HCT116 (cell line): ENCODE measurements at regions not wholly inside any gene's neighbourhood (a gene's known extent, or its start where the extent isn't known, plus 50 kb on each side); places are given as distances from the start of the nearest gene placed in this dataset.

Experiments
- ATAC-seq: fragments of 200-7000 bp; cut with Tn5 transposase; 2 replicates; pipeline ENCODE4 v1.9.1; 2020; ENCODE audit warnings: mild to moderate bottlenecking, moderate library complexity
- BruUV-seq: library from RNA; stranded (reverse); fragments of 400-500 nt; replicated peaks from 2 replicates; lab custom pipeline; 2021; lab: Mats Ljungman, UMichigan
- CTCF ChIA-PET: fragments of 300-600 bp; sonication (Branson Sonifier 250); formaldehyde crosslinking; loops from one replicate; lab custom pipeline; 2021; ENCODE audit warnings: antibody characterized with exemption; lab: Charles Lee
- POLR2A ChIA-PET: fragments of 300-600, 350-600 bp; sonication (Branson Sonifier 250); formaldehyde crosslinking; loops from one replicate; lab custom pipeline; 2021; ENCODE audit warnings: antibody characterized with exemption; lab: Charles Lee
- RAD21 ChIA-PET, 2 experiments: fragments of 300-600 bp; sonication (Branson Sonifier 250); formaldehyde crosslinking; loops; one replicate each; lab custom pipeline; 2023; ENCODE audit warnings: low total read pairs in 2 of 2; ENCODE audit not compliant: uncharacterized antibody in 2 of 2, unreplicated experiment in 2 of 2, low non-redundant PET in 1 of 2; lab: Charles Lee
- DNase-seq: peaks from one replicate; pipeline ENCODE4 v3.0.0-alpha.2; 2010; ENCODE audit warnings: low read depth, low spot score
- H2AFZ ChIP-seq: fragments of 200-600 bp; shearing (Covaris generic), sonication (generic); 2 replicates; pipeline ENCODE4 v1.6.1; 2017; ENCODE audit warnings: low read depth, mixed run types, mixed read lengths, antibody characterized with exemption, low read length; ENCODE audit not compliant: poor library complexity, severe bottlenecking
- H3K27ac ChIP-seq: 2 replicates; pipeline ENCODE4 v1.5.1; 2012; ENCODE audit warnings: low read depth, low read length
- H3K27me3 ChIP-seq: fragments of 200-600 bp; sonication (generic); 2 replicates; pipeline ENCODE4 v1.6.1; 2016; ENCODE audit warnings: mixed run types, low read length, mixed read lengths; ENCODE audit not compliant: insufficient read depth
- H3K36me3 ChIP-seq, 2 experiments: fragments of 200-500 bp in 1 of 2; fragments of 200-600 bp in 1 of 2; sonication (Bioruptor generic) in 1 of 2; sonication (generic) in 1 of 2; 2 replicates each; pipeline versions ENCODE4 v1.5.1 to v1.6.1; 2014 to 2016; ENCODE audit warnings: low read length in 2 of 2, inconsistent platforms in 1 of 2, mixed read lengths in 1 of 2, mixed run types in 1 of 2; ENCODE audit not compliant: insufficient read depth in 2 of 2, control insufficient read depth in 1 of 2
- H3K4me1 ChIP-seq, 2 experiments: fragments of 200-600 bp in 1 of 2; sonication (generic) in 1 of 2; 2 replicates each; pipeline versions ENCODE4 v1.5.1 to v1.6.1; 2012 to 2017; ENCODE audit warnings: low read length in 2 of 2, inconsistent platforms in 1 of 2, mild to moderate bottlenecking in 1 of 2, mixed read lengths in 1 of 2, mixed run types in 1 of 2, moderate library complexity in 1 of 2; ENCODE audit not compliant: insufficient read depth in 2 of 2, control insufficient read depth in 1 of 2
- H3K4me2 ChIP-seq: fragments of 200-600 bp; sonication (generic); 2 replicates; pipeline ENCODE4 v1.6.1; 2017; ENCODE audit warnings: mixed run types, low read length, mixed read lengths
- H3K4me3 ChIP-seq, 2 experiments: fragments of 200-600 bp in 1 of 2; sonication (generic) in 1 of 2; replicated peaks in 1 of 2; 2 replicates each; pipeline ENCODE4 v1.5.1; 2011 to 2016; ENCODE audit warnings: low read length in 2 of 2, control low read depth in 1 of 2, low read depth in 1 of 2, mild to moderate bottlenecking in 1 of 2, mixed read lengths in 1 of 2, mixed run types in 1 of 2
- H3K79me2 ChIP-seq: fragments of 200-600 bp; sonication (generic); 2 replicates; pipeline ENCODE4 v1.6.1; 2017; ENCODE audit warnings: mild to moderate bottlenecking, mixed run types, low read length, moderate library complexity, mixed read lengths; ENCODE audit not compliant: insufficient read depth
- H3K9ac ChIP-seq: fragments of 200-600 bp; sonication (generic); 2 replicates; pipeline ENCODE4 v1.6.1; 2016; ENCODE audit warnings: low read length, mixed read lengths
- H3K9me2 ChIP-seq: fragments of 200-600 bp; sonication (generic), shearing (Covaris generic); 2 replicates; pipeline ENCODE4 v1.6.1; 2017; ENCODE audit warnings: mixed run types, mild to moderate bottlenecking, moderate library complexity; ENCODE audit not compliant: insufficient read depth
- H3K9me3 ChIP-seq, 2 experiments: fragments of 200-500 bp in 1 of 2; fragments of 200-600 bp in 1 of 2; sonication (Bioruptor generic) in 1 of 2; sonication (generic) in 1 of 2; 2 replicates each; pipeline ENCODE4 v1.6.1; 2014 to 2017; ENCODE audit warnings: low read length in 2 of 2, mixed read lengths in 2 of 2, inconsistent platforms in 1 of 2, low read depth in 1 of 2, mild to moderate bottlenecking in 1 of 2, mixed run types in 1 of 2, moderate library complexity in 1 of 2; ENCODE audit not compliant: control insufficient read depth in 1 of 2, insufficient read depth in 1 of 2
- H4K20me1 ChIP-seq: fragments of 200-600 bp; sonication (generic), shearing (Covaris generic); 2 replicates; pipeline ENCODE4 v1.6.1; 2017; ENCODE audit warnings: mixed run types, mild to moderate bottlenecking, moderate library complexity; ENCODE audit not compliant: insufficient read depth
- CBX3 ChIP-seq: IDR thresholded peaks from 2 replicates; pipeline ENCODE4 v1.6.1; 2012; ENCODE audit warnings: low read depth
- CEBPB ChIP-seq: IDR thresholded peaks from 2 replicates; pipeline ENCODE4 v1.6.1; 2012; ENCODE audit warnings: low read depth
- EGR1 ChIP-seq: IDR thresholded peaks from 2 replicates; pipeline ENCODE4 v1.6.1; 2012; ENCODE audit warnings: low read depth
- ELF1 ChIP-seq: IDR thresholded peaks from 2 replicates; pipeline ENCODE4 v1.6.1; 2012; ENCODE audit warnings: low read depth, borderline replicate concordance
- EZH2phosphoT487 ChIP-seq: fragments of 200-600 bp; IDR thresholded peaks from 2 replicates; pipeline ENCODE4 v1.6.1; 2018; ENCODE audit warnings: antibody characterized with exemption, borderline replicate concordance
- JUND ChIP-seq: IDR thresholded peaks from 2 replicates; pipeline ENCODE4 v1.6.1; 2012
- MAX ChIP-seq: IDR thresholded peaks from 2 replicates; pipeline ENCODE4 v1.6.1; 2012
- POLR2A ChIP-seq: IDR thresholded peaks from 2 replicates; pipeline ENCODE4 v1.7.0; 2011; ENCODE audit warnings: borderline replicate concordance; ENCODE audit not compliant: insufficient read depth, insufficient read length; ENCODE audit errors: extremely low read depth
- POLR2AphosphoS5 ChIP-seq: IDR thresholded peaks from 2 replicates; pipeline ENCODE4 v1.6.1; 2011; ENCODE audit warnings: mild to moderate bottlenecking, low read depth, low read length, moderate library complexity
- RAD21 ChIP-seq: IDR thresholded peaks from 2 replicates; pipeline ENCODE4 v1.6.1; 2012; ENCODE audit warnings: low read depth, mild to moderate bottlenecking
- REST ChIP-seq: IDR thresholded peaks from 2 replicates; pipeline ENCODE4 v1.6.1; 2012; ENCODE audit warnings: low read depth
- SP1 ChIP-seq: IDR thresholded peaks from 2 replicates; pipeline ENCODE4 v1.6.1; 2012; ENCODE audit warnings: low read depth
- SRF ChIP-seq: IDR thresholded peaks from 2 replicates; pipeline ENCODE4 v1.6.1; 2012; ENCODE audit warnings: low read depth
- TCF7L2 ChIP-seq: IDR thresholded peaks from 2 replicates; pipeline ENCODE4 v1.7.0; 2011; ENCODE audit warnings: borderline replicate concordance, inconsistent platforms; ENCODE audit not compliant: insufficient read depth, insufficient read length; ENCODE audit errors: extremely low read depth
- YY1 ChIP-seq: IDR thresholded peaks from 2 replicates; pipeline ENCODE4 v1.6.1; 2011; ENCODE audit warnings: low read length, low read depth, moderate library complexity, mild to moderate bottlenecking; ENCODE audit not compliant: insufficient replicate concordance; ENCODE audit errors: extremely low read depth
- ZNF274 ChIP-seq: fragments of 200-500 bp; sonication (Bioruptor generic); IDR thresholded peaks from 2 replicates; pipeline ENCODE4 v1.6.1; 2014; ENCODE audit warnings: mild to moderate bottlenecking, low read depth, low read length, inconsistent platforms
- intact Hi-C: fragments of 100-400 bp; cut with micrococcal nuclease; formaldehyde crosslinking; loops from 2 replicates; pipeline ENCODE4 v1.10.0; 2022

- TF ChIP-seq POLR2AphosphoS5 (no peak), SP1 (no peak), MAX (no peak), CEBPB (no peak)
- Histone ChIP-seq H3K9me3 (no peaks in the 10 kb centered on the region), H3K9ac (no peak overlapping the region), H3K27ac (no peak overlapping the region), H3K4me3 (no peak overlapping the region), H3K4me1 (no peaks in the 10 kb centered on the region), H3K4me2 (no peak overlapping the region), H3K36me3 (no peaks in the 10 kb centered on the region), H2AFZ (no peak overlapping the region), H3K9me2 (no peaks in the 10 kb centered on the region), H4K20me1 (no peaks in the 10 kb centered on the region), H3K27me3 (peaks cover 9% of the 10 kb centered on the region; the same call in 1 of the 2 replicates), H3K79me2 (no peaks in the 10 kb centered on the region)
- ATAC-seq = no peak
- no peak for DNase-seq
- CTCF ChIA-PET = no interaction called here
- POLR2A ChIA-PET = no interaction called here
- BruUV-seq = no TSS peak
- RAD21 ChIA-PET = no interaction called here
- intact Hi-C loops = no loop called here
Measured at GRCh38 chr5:6847870-6848269, 134.6 kb downstream of the TENT4A start.

GRCh38 chr5:6849316-6850105 lies 136.3 kb downstream of the TENT4A start:
- ChIA-PET RAD21 (no interaction called here), POLR2A (no interaction called here), CTCF (no interaction called here)
- DNase-seq = no peak
- Histone ChIP-seq H3K9ac (no peak overlapping the region), H3K27me3 (peaks cover 2% of the 10 kb centered on the region; the same call in 1 of the 2 replicates), H3K79me2 (no peaks in the 10 kb centered on the region), H2AFZ (no peak overlapping the region), H3K9me2 (no peaks in the 10 kb centered on the region), H3K4me3 (no peak overlapping the region), H3K4me2 (no peak overlapping the region), H3K4me1 (no peaks in the 10 kb centered on the region), H4K20me1 (no peaks in the 10 kb centered on the region), H3K36me3 (no peaks in the 10 kb centered on the region), H3K9me3 (no peaks in the 10 kb centered on the region), H3K27ac (no peak overlapping the region)
- no peak for ATAC-seq
- BruUV-seq = no TSS peak
- intact Hi-C loops = no loop called here
- TF ChIP-seq RAD21 (no peak), MAX (no peak), YY1 (no peak), EZH2phosphoT487 (no peak), ELF1 (no peak), POLR2AphosphoS5 (no peak), REST (no peak), SRF (no peak), EGR1 (no peak), ZNF274 (no peak), TCF7L2 (no peak), JUND (no peak), CBX3 (no peak), POLR2A (no peak)
